WERI-Rb-1 (cell line): ENCODE measurements at regions not wholly inside any gene's neighbourhood (a gene's known extent, or its start where the extent isn't known, plus 50 kb on each side); places are given as distances from the start of the nearest gene placed in this dataset.

Experiments
- DNase-seq: peaks from one replicate; pipeline ENCODE4 v3.0.0-alpha.2; 2020
- H3K27ac ChIP-seq: fragments of 250-450 bp; sonication (Bioruptor Pico); 2 replicates; pipeline ENCODE4 v1.5.1; 2020; ENCODE audit warnings: mild to moderate bottlenecking, moderate library complexity
- H3K27me3 ChIP-seq: fragments of 250-450 bp; sonication (Bioruptor Pico); 2 replicates; pipeline ENCODE4 v1.5.1; 2021; ENCODE audit warnings: mild to moderate bottlenecking, low read depth, moderate library complexity; ENCODE audit not compliant: insufficient read depth, severe bottlenecking
- H3K36me3 ChIP-seq: fragments of 250-450 bp; sonication (Bioruptor Pico); 2 replicates; pipeline ENCODE4 v1.5.1; 2020; ENCODE audit warnings: mild to moderate bottlenecking, moderate library complexity
- H3K4me3 ChIP-seq: 2 replicates; pipeline ENCODE4 v1.5.1; 2011; ENCODE audit warnings: low read depth, mild to moderate bottlenecking, control low read depth, low read length
- H3K9me3 ChIP-seq: fragments of 250-450 bp; sonication (Bioruptor Pico); 2 replicates; pipeline ENCODE4 v1.5.1; 2021; ENCODE audit warnings: mild to moderate bottlenecking, moderate library complexity; ENCODE audit not compliant: severe bottlenecking
- CTCF ChIP-seq: IDR thresholded peaks from 2 replicates; pipeline ENCODE4 v1.5.1; 2011; ENCODE audit warnings: low read depth, mild to moderate bottlenecking, control low read depth, inconsistent platforms, low read length

- no peaks in the 10 kb centered on the region for H3K27me3 ChIP-seq
- no peak for DNase-seq
These were observed 994.0 kb downstream of the TSN start for GRCh38 chr2:122749405-122749804.

GRCh38 chr2:122750095-122750494 is 994.6 kb downstream of the TSN start:
- Histone ChIP-seq H3K27me3 (no peaks in the 10 kb centered on the region), H3K36me3 (no peaks in the 10 kb centered on the region), H3K4me3 (no peak overlapping the region), H3K9me3 (no peaks in the 10 kb centered on the region), H3K27ac (no peak overlapping the region)
- TF ChIP-seq CTCF: no peak
- no peak for DNase-seq

More at GRCh38 chr2:122749405-122749804, 994.0 kb downstream of the TSN start:
- H3K9me3 ChIP-seq: no peaks in the 10 kb centered on the region
- no peaks in the 10 kb centered on the region for H3K36me3 ChIP-seq
- H3K4me3 ChIP-seq: no peak overlapping the region
- no peak for TF ChIP-seq CTCF
- H3K27ac ChIP-seq: no peak overlapping the region

GRCh38 chr2:122750808-122751207 is 995.4 kb downstream of the TSN start:
- no peak for DNase-seq
- no peak for TF ChIP-seq CTCF
- no peaks in the 10 kb centered on the region for H3K27me3 ChIP-seq
- H3K27ac ChIP-seq: no peak overlapping the region
- no peaks in the 10 kb centered on the region for H3K9me3 ChIP-seq
- no peaks in the 10 kb centered on the region for H3K36me3 ChIP-seq
- no peak overlapping the region for H3K4me3 ChIP-seq

- Histone ChIP-seq H3K27ac (no peak overlapping the region), H3K36me3 (no peaks in the 10 kb centered on the region), H3K9me3 (no peaks in the 10 kb centered on the region), H3K4me3 (no peak overlapping the region), H3K27me3 (no peaks in the 10 kb centered on the region)
- DNase-seq: no peak
- TF ChIP-seq CTCF: no peak
These were observed 997.9 kb downstream of the TSN start for GRCh38 chr2:122753336-122753735.

- Histone ChIP-seq H3K27me3 (no peaks in the 10 kb centered on the region), H3K4me3 (no peak overlapping the region), H3K27ac (no peak overlapping the region), H3K9me3 (no peaks in the 10 kb centered on the region), H3K36me3 (no peaks in the 10 kb centered on the region)
- no peak for TF ChIP-seq CTCF
- no peak for DNase-seq
These were observed 999.1 kb downstream of the TSN start for GRCh38 chr2:122754561-122754960.

- DNase-seq: no peak
- TF ChIP-seq CTCF: no peak
- H3K4me3 ChIP-seq: no peak overlapping the region
These were observed 999.9 kb downstream of the TSN start for GRCh38 chr2:122755281-122755780.

More at GRCh38 chr2:122755281-122755780, 999.9 kb downstream of the TSN start:
- Histone ChIP-seq H3K27ac (no peak overlapping the region), H3K9me3 (no peaks in the 10 kb centered on the region), H3K27me3 (no peaks in the 10 kb centered on the region), H3K36me3 (no peaks in the 10 kb centered on the region)
